ENCODE measurements at regions not wholly inside any gene's neighbourhood (a gene's known extent, or its start where the extent isn't known, plus 50 kb on each side); places are given as distances from the start of the nearest gene placed in this dataset.

- Mint-ChIP-seq H3K27ac (no peak overlapping the region), H3K4me1 (no peaks in the 10 kb centered on the region), H3K27me3 (peaks cover 3% of the 10 kb centered on the region), H3K36me3 (no peaks in the 10 kb centered on the region), H3K9me3 (no peaks in the 10 kb centered on the region), H3K4me3 (no peak overlapping the region)
- DNase-seq = no peak
Measured at GRCh38 chr11:15560689-15561467, 446.2 kb downstream of the INSC start.

- Mint-ChIP-seq H3K4me1 (no peaks in the 10 kb centered on the region), H3K27ac (no peak overlapping the region), H3K4me3 (no peak overlapping the region), H3K9me3 (no peaks in the 10 kb centered on the region), H3K36me3 (no peaks in the 10 kb centered on the region), H3K27me3 (peaks cover 3% of the 10 kb centered on the region)
- no peak for DNase-seq
Measured at GRCh38 chr11:15562230-15562629, 447.5 kb downstream of the INSC start.

- no peak overlapping the region for H3K4me3 Mint-ChIP-seq
- H3K36me3 Mint-ChIP-seq = no peaks in the 10 kb centered on the region
- DNase-seq = no peak
- peaks cover 3% of the 10 kb centered on the region for H3K27me3 Mint-ChIP-seq
- H3K9me3 Mint-ChIP-seq = no peaks in the 10 kb centered on the region
- no peak overlapping the region for H3K27ac Mint-ChIP-seq
- no peaks in the 10 kb centered on the region for H3K4me1 Mint-ChIP-seq
Measured at GRCh38 chr11:15563054-15563453, 448.3 kb downstream of the INSC start.

- Mint-ChIP-seq H3K27ac (no peak overlapping the region), H3K4me3 (no peak overlapping the region), H3K36me3 (no peaks in the 10 kb centered on the region), H3K27me3 (no peaks in the 10 kb centered on the region), H3K9me3 (no peaks in the 10 kb centered on the region), H3K4me1 (no peaks in the 10 kb centered on the region)
- no peak for DNase-seq
Measured at GRCh38 chr11:15565880-15566279, 451.2 kb downstream of the INSC start.

GRCh38 chr11:15568440-15568839 lies 453.7 kb downstream of the INSC start:
- Mint-ChIP-seq H3K27me3 (no peaks in the 10 kb centered on the region), H3K36me3 (no peaks in the 10 kb centered on the region), H3K4me3 (no peak overlapping the region), H3K4me1 (no peaks in the 10 kb centered on the region), H3K9me3 (no peaks in the 10 kb centered on the region), H3K27ac (no peak overlapping the region)
- DNase-seq = no peak

GRCh38 chr11:15569305-15570025 lies 454.7 kb downstream of the INSC start:
- Mint-ChIP-seq H3K9me3 (no peaks in the 10 kb centered on the region), H3K36me3 (no peaks in the 10 kb centered on the region), H3K27me3 (no peaks in the 10 kb centered on the region), H3K27ac (no peak overlapping the region), H3K4me3 (no peak overlapping the region), H3K4me1 (no peaks in the 10 kb centered on the region)
- DNase-seq = no peak

- H3K27ac Mint-ChIP-seq = no peak overlapping the region
- no peaks in the 10 kb centered on the region for H3K27me3 Mint-ChIP-seq
- no peak for DNase-seq
- no peak overlapping the region for H3K4me3 Mint-ChIP-seq
- no peaks in the 10 kb centered on the region for H3K36me3 Mint-ChIP-seq
- no peaks in the 10 kb centered on the region for H3K9me3 Mint-ChIP-seq
- no peaks in the 10 kb centered on the region for H3K4me1 Mint-ChIP-seq
Measured at GRCh38 chr11:15575409-15575808, 460.7 kb downstream of the INSC start.

GRCh38 chr11:15576769-15577168 lies 462.0 kb downstream of the INSC start:
- H3K4me1 Mint-ChIP-seq = no peaks in the 10 kb centered on the region
- no peak for DNase-seq
- no peak overlapping the region for H3K4me3 Mint-ChIP-seq
- no peaks in the 10 kb centered on the region for H3K9me3 Mint-ChIP-seq
- H3K36me3 Mint-ChIP-seq = no peaks in the 10 kb centered on the region
- H3K27me3 Mint-ChIP-seq = no peaks in the 10 kb centered on the region
- H3K27ac Mint-ChIP-seq = no peak overlapping the region

GRCh38 chr11:15577519-15577918 lies 462.8 kb downstream of the INSC start:
- H3K27me3 Mint-ChIP-seq = no peaks in the 10 kb centered on the region
- no peak overlapping the region for H3K4me3 Mint-ChIP-seq
- no peak for DNase-seq

GRCh38 chr11:15579287-15580001 lies 464.7 kb downstream of the INSC start:
- no peak for DNase-seq
- Mint-ChIP-seq H3K4me1 (no peaks in the 10 kb centered on the region), H3K36me3 (no peaks in the 10 kb centered on the region), H3K27me3 (no peaks in the 10 kb centered on the region), H3K27ac (no peak overlapping the region), H3K9me3 (no peaks in the 10 kb centered on the region), H3K4me3 (no peak overlapping the region)

More at GRCh38 chr11:15577519-15577918, 462.8 kb downstream of the INSC start:
- Mint-ChIP-seq H3K9me3 (no peaks in the 10 kb centered on the region), H3K27ac (no peak overlapping the region), H3K4me1 (no peaks in the 10 kb centered on the region), H3K36me3 (no peaks in the 10 kb centered on the region)

GRCh38 chr11:15580056-15580774 lies 465.5 kb downstream of the INSC start:
- Mint-ChIP-seq H3K9me3 (no peaks in the 10 kb centered on the region), H3K4me1 (no peaks in the 10 kb centered on the region), H3K36me3 (no peaks in the 10 kb centered on the region), H3K4me3 (no peak overlapping the region), H3K27ac (no peak overlapping the region), H3K27me3 (no peaks in the 10 kb centered on the region)
- DNase-seq = no peak

- Mint-ChIP-seq H3K27me3 (no peaks in the 10 kb centered on the region), H3K9me3 (no peaks in the 10 kb centered on the region), H3K27ac (no peak overlapping the region), H3K4me1 (no peaks in the 10 kb centered on the region), H3K36me3 (no peaks in the 10 kb centered on the region), H3K4me3 (no peak overlapping the region)
- no peak for DNase-seq
Measured at GRCh38 chr11:15580775-15581095, 466.0 kb downstream of the INSC start.

GRCh38 chr11:15584158-15584557 lies 469.4 kb downstream of the INSC start:
- H3K27ac Mint-ChIP-seq = no peak overlapping the region
- H3K4me3 Mint-ChIP-seq = no peak overlapping the region
- H3K4me1 Mint-ChIP-seq = no peaks in the 10 kb centered on the region
- no peak for DNase-seq
- H3K9me3 Mint-ChIP-seq = no peaks in the 10 kb centered on the region
- no peaks in the 10 kb centered on the region for H3K36me3 Mint-ChIP-seq
- no peaks in the 10 kb centered on the region for H3K27me3 Mint-ChIP-seq

- Mint-ChIP-seq H3K4me1 (no peaks in the 10 kb centered on the region), H3K27me3 (no peaks in the 10 kb centered on the region), H3K27ac (no peak overlapping the region), H3K9me3 (no peaks in the 10 kb centered on the region), H3K36me3 (no peaks in the 10 kb centered on the region), H3K4me3 (no peak overlapping the region)
- DNase-seq = no peak
Measured at GRCh38 chr11:15585602-15586331, 471.0 kb downstream of the INSC start.

Measured in activated naive CD8-positive, alpha-beta T cell treated with anti-CD3 and anti-CD28 coated beads for 36 hours (primary cell).